Activated naive CD8-positive, alpha-beta T cell treated with anti-CD3 and anti-CD28 coated beads for 36 hours (primary cell): ENCODE measurements at regions not wholly inside any gene's neighbourhood (a gene's known extent, or its start where the extent isn't known, plus 50 kb on each side); places are given as distances from the start of the nearest gene placed in this dataset.

Source experiments
- DNase-seq: peaks from one replicate; pipeline ENCODE4 v3.0.0; 2021
- H3K27ac Mint-ChIP-seq: one replicate; pipeline ENCODE4 v1.8.0; 2022; ENCODE audit warnings: mild to moderate bottlenecking, moderate library complexity, mixed read lengths
- H3K27me3 Mint-ChIP-seq: one replicate; pipeline ENCODE4 v1.8.0; 2022; ENCODE audit warnings: mild to moderate bottlenecking, mixed read lengths
- H3K36me3 Mint-ChIP-seq: one replicate; pipeline ENCODE4 v1.8.0; 2021; ENCODE audit warnings: mild to moderate bottlenecking, mixed read lengths
- H3K4me1 Mint-ChIP-seq: one replicate; pipeline ENCODE4 v1.8.0; 2021; ENCODE audit warnings: mixed read lengths
- H3K4me3 Mint-ChIP-seq: one replicate; pipeline ENCODE4 v1.8.0; 2022; ENCODE audit warnings: mild to moderate bottlenecking, moderate library complexity, mixed read lengths
- H3K9me3 Mint-ChIP-seq: one replicate; pipeline ENCODE4 v1.8.0; 2022; ENCODE audit warnings: mixed read lengths

DNA sequence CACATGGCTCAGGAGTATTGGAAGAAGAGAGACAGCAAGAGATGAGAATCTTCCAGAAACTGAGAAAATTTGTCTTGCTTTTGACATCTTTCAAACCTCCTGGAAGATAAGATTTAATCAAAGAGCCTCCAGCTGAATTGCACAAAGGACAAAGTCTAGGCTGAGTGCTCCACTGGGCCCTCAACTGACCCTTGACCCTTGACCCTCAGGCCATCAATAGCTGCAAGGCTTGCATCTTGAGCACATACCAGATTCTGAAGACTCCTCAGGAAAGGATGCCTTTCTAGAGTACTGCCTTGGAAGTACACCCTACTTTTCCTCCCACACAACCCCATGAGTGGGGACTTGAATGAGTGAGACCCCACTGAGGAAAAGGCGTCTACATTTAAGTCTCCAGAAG lies 1125.5 kb downstream of the BCL11A start:
- no peak overlapping the region for H3K4me3 Mint-ChIP-seq
- H3K27me3 Mint-ChIP-seq = peaks cover 4% of the 10 kb centered on the region
- no peaks in the 10 kb centered on the region for H3K36me3 Mint-ChIP-seq
- no peak for DNase-seq
- H3K4me1 Mint-ChIP-seq = no peaks in the 10 kb centered on the region
- H3K9me3 Mint-ChIP-seq = peaks cover 6% of the 10 kb centered on the region
- no peak overlapping the region for H3K27ac Mint-ChIP-seq

GRCh38 chr2:59425247-59425646 lies 1128.2 kb downstream of the BCL11A start:
- Mint-ChIP-seq H3K9me3 (peaks cover 2% of the 10 kb centered on the region), H3K27ac (no peak overlapping the region), H3K36me3 (no peaks in the 10 kb centered on the region), H3K4me3 (no peak overlapping the region), H3K27me3 (peaks cover 4% of the 10 kb centered on the region), H3K4me1 (no peaks in the 10 kb centered on the region)
- DNase-seq = no peak

- Mint-ChIP-seq H3K27ac (no peak overlapping the region), H3K4me3 (no peak overlapping the region)
- no peak for DNase-seq
Measured at GRCh38 chr2:59413751-59414570, 1139.5 kb downstream of the BCL11A start.

GRCh38 chr2:59399126-59399525 lies 1154.3 kb downstream of the BCL11A start:
- Mint-ChIP-seq H3K27me3 (peaks cover 6% of the 10 kb centered on the region), H3K36me3 (no peaks in the 10 kb centered on the region), H3K4me3 (no peak overlapping the region), H3K27ac (no peak overlapping the region), H3K4me1 (no peaks in the 10 kb centered on the region), H3K9me3 (peaks cover 6% of the 10 kb centered on the region)
- DNase-seq = no peak

More at GRCh38 chr2:59413751-59414570, 1139.5 kb downstream of the BCL11A start:
- Mint-ChIP-seq H3K4me1 (no peaks in the 10 kb centered on the region), H3K36me3 (no peaks in the 10 kb centered on the region), H3K9me3 (peaks cover 23% of the 10 kb centered on the region), H3K27me3 (peaks cover 26% of the 10 kb centered on the region)

DNA sequence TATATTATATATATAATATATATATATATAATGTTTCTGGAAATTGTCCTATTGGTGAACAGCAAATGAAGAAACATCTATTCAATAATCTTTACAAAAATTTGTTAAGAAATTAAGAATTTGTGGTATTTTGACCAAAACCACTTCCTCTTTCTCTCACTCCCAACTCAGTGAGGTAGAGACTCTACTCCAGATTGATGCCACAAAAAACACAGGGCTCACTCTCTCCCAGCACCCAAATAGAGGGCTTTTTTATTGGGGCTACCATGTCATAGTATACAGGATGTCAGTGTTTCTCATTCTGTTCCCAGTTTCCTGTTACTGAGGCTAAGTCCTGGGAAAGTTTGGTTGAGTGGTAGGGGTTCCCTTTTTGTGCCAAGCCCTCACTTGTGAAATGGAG lies 1155.4 kb downstream of the BCL11A start:
- H3K27me3 Mint-ChIP-seq = peaks cover 6% of the 10 kb centered on the region
- no peak overlapping the region for H3K4me3 Mint-ChIP-seq
- peaks cover 5% of the 10 kb centered on the region for H3K9me3 Mint-ChIP-seq
- no peaks in the 10 kb centered on the region for H3K36me3 Mint-ChIP-seq
- no peaks in the 10 kb centered on the region for H3K4me1 Mint-ChIP-seq
- no peak overlapping the region for H3K27ac Mint-ChIP-seq
- no peak for DNase-seq

GRCh38 chr2:59395119-59395518 lies 1154.0 kb upstream of the FANCL start:
- no peak overlapping the region for H3K27ac Mint-ChIP-seq
- no peak for DNase-seq
- H3K9me3 Mint-ChIP-seq = no peaks in the 10 kb centered on the region
- no peaks in the 10 kb centered on the region for H3K4me1 Mint-ChIP-seq
- H3K36me3 Mint-ChIP-seq = no peaks in the 10 kb centered on the region
- peaks cover 6% of the 10 kb centered on the region for H3K27me3 Mint-ChIP-seq
- no peak overlapping the region for H3K4me3 Mint-ChIP-seq

DNA sequence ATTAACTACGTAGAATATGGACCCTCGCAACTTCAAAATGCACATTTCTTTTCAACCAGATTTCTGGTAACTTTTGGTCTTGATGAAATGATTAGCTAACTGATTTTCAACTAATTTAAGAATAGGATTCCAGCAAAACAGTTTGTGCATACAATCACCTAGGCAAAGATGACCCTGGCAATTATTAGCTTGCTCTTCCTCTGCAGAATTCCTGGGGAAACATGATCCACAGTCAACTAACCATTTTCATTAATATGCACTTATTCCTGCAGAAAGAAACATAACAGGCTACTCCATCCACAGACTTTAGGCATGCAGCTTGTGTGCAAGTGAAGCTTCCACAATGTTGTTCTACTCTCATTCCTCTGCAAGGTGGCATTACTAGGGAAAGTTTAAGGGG lies 1150.8 kb upstream of the FANCL start:
- no peak for DNase-seq
- no peaks in the 10 kb centered on the region for H3K9me3 Mint-ChIP-seq
- H3K36me3 Mint-ChIP-seq = no peaks in the 10 kb centered on the region
- no peaks in the 10 kb centered on the region for H3K4me1 Mint-ChIP-seq
- no peak overlapping the region for H3K4me3 Mint-ChIP-seq
- H3K27me3 Mint-ChIP-seq = peaks cover 6% of the 10 kb centered on the region
- H3K27ac Mint-ChIP-seq = no peak overlapping the region

- Mint-ChIP-seq H3K27ac (no peak overlapping the region), H3K36me3 (no peaks in the 10 kb centered on the region), H3K27me3 (no peaks in the 10 kb centered on the region), H3K4me3 (no peak overlapping the region), H3K4me1 (no peaks in the 10 kb centered on the region), H3K9me3 (no peaks in the 10 kb centered on the region)
- DNase-seq = no peak
Measured at GRCh38 chr2:59390581-59390980, 1149.5 kb upstream of the FANCL start.

- Mint-ChIP-seq H3K36me3 (no peaks in the 10 kb centered on the region), H3K9me3 (no peaks in the 10 kb centered on the region)
Measured at GRCh38 chr2:59389240-59389639, 1148.1 kb upstream of the FANCL start.

GRCh38 chr2:59385971-59386370 lies 1144.8 kb upstream of the FANCL start:
- no peaks in the 10 kb centered on the region for H3K27me3 Mint-ChIP-seq

More at GRCh38 chr2:59389240-59389639, 1148.1 kb upstream of the FANCL start:
- Mint-ChIP-seq H3K4me1 (no peaks in the 10 kb centered on the region), H3K4me3 (no peak overlapping the region), H3K27me3 (no peaks in the 10 kb centered on the region), H3K27ac (no peak overlapping the region)
- DNase-seq = no peak

GRCh38 chr2:59383473-59383872 lies 1142.3 kb upstream of the FANCL start:
- no peaks in the 10 kb centered on the region for H3K27me3 Mint-ChIP-seq
- no peak overlapping the region for H3K4me3 Mint-ChIP-seq
- H3K27ac Mint-ChIP-seq = no peak overlapping the region
- H3K36me3 Mint-ChIP-seq = no peaks in the 10 kb centered on the region
- H3K4me1 Mint-ChIP-seq = no peaks in the 10 kb centered on the region
- H3K9me3 Mint-ChIP-seq = peaks cover 6% of the 10 kb centered on the region
- no peak for DNase-seq

More at GRCh38 chr2:59385971-59386370, 1144.8 kb upstream of the FANCL start:
- H3K4me1 Mint-ChIP-seq = no peaks in the 10 kb centered on the region
- no peak overlapping the region for H3K27ac Mint-ChIP-seq
- no peaks in the 10 kb centered on the region for H3K9me3 Mint-ChIP-seq
- no peaks in the 10 kb centered on the region for H3K36me3 Mint-ChIP-seq
- H3K4me3 Mint-ChIP-seq = no peak overlapping the region
- DNase-seq = no peak

GRCh38 chr2:59378127-59378526 lies 1137.0 kb upstream of the FANCL start:
- Mint-ChIP-seq H3K36me3 (no peaks in the 10 kb centered on the region), H3K4me1 (no peaks in the 10 kb centered on the region), H3K9me3 (peaks cover 9% of the 10 kb centered on the region), H3K27ac (no peak overlapping the region), H3K27me3 (no peaks in the 10 kb centered on the region), H3K4me3 (no peak overlapping the region)
- no peak for DNase-seq

- no peaks in the 10 kb centered on the region for H3K4me1 Mint-ChIP-seq
- H3K36me3 Mint-ChIP-seq = no peaks in the 10 kb centered on the region
- H3K27ac Mint-ChIP-seq = no peak overlapping the region
- no peak overlapping the region for H3K4me3 Mint-ChIP-seq
- no peaks in the 10 kb centered on the region for H3K9me3 Mint-ChIP-seq
- no peak for DNase-seq
- peaks cover 5% of the 10 kb centered on the region for H3K27me3 Mint-ChIP-seq
Measured at GRCh38 chr2:59366288-59366687, 1125.2 kb upstream of the FANCL start.

DNA sequence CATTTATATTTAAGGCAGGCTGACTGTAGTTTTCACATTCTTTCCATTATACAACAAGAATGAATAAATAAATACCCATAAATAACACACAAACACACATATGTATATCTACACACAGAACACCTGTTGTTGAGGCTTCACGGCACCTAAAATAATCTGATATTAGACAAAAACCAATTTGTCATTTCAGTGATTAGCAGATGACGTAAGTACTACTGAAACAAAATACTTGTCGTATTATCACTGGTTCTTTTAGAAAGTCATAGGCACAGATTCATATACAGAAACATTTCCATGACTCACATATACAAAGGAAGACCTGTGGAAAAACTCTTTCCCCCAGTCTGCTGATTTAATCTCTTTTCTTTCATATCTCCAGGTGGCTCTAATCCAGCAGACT lies 1113.4 kb upstream of the FANCL start:
- Mint-ChIP-seq H3K27me3 (no peaks in the 10 kb centered on the region), H3K4me1 (no peaks in the 10 kb centered on the region), H3K9me3 (peaks cover 1% of the 10 kb centered on the region), H3K36me3 (no peaks in the 10 kb centered on the region), H3K4me3 (no peak overlapping the region), H3K27ac (no peak overlapping the region)
- DNase-seq = no peak

- Mint-ChIP-seq H3K4me3 (no peak overlapping the region), H3K27me3 (no peaks in the 10 kb centered on the region), H3K27ac (no peak overlapping the region), H3K4me1 (no peaks in the 10 kb centered on the region), H3K36me3 (no peaks in the 10 kb centered on the region), H3K9me3 (peaks cover 1% of the 10 kb centered on the region)
- DNase-seq = no peak
Measured at GRCh38 chr2:59353306-59353921, 1112.3 kb upstream of the FANCL start.

DNA sequence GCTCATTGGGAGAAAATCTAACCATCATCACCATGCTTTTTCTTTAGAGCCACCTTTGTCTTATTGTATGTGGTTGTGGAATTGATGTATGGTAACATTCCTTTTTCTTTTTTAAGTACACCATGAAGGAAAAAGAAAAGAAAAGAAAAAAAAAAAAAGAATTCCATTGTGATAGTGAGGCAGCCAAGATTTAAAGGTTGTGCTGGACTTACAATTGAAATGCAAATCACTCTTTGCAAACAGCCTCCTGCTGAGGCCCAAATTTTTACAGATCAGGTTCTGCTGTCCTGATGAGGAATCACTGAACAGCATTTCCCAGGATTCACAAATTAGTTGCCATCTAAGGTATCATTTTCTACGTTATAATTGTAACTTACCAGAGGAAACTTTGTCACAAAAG lies 1101.0 kb upstream of the FANCL start:
- no peaks in the 10 kb centered on the region for H3K36me3 Mint-ChIP-seq
- H3K27ac Mint-ChIP-seq = no peak overlapping the region
- peaks cover 3% of the 10 kb centered on the region for H3K27me3 Mint-ChIP-seq

More for the DNA sequence above, 1101.0 kb upstream of the FANCL start:
- Mint-ChIP-seq H3K4me3 (no peak overlapping the region), H3K4me1 (no peaks in the 10 kb centered on the region), H3K9me3 (no peaks in the 10 kb centered on the region)
- no peak for DNase-seq
